Activated T-helper 1 cell treated with anti-CD3 and anti-CD28 coated beads, Interleukin-12 subunit alpha, Interleukin-12 subunit beta, Interleukin-2, Interleukin-4 antibody, amounts not matched to agents 30 ng/mL and 10 ng/mL and 1 ng/mL, durations not matched to agents 14 hours and 24 hours and 36 hours (primary cell): ENCODE measurements at regions not wholly inside any gene's neighbourhood (a gene's known extent, or its start where the extent isn't known, plus 50 kb on each side); places are given as distances from the start of the nearest gene placed in this dataset.

ENCODE experiments used
- DNase-seq: peaks from one replicate; pipeline ENCODE4 v3.0.0; 2021; ENCODE audit warnings: low spot score
- H3K27ac Mint-ChIP-seq: one replicate; pipeline ENCODE4 v1.8.0; 2021; ENCODE audit warnings: mild to moderate bottlenecking, mixed read lengths
- H3K27me3 Mint-ChIP-seq: one replicate; pipeline ENCODE4 v1.8.0; 2022; ENCODE audit warnings: mild to moderate bottlenecking, moderate library complexity, mixed read lengths; ENCODE audit not compliant: insufficient read depth
- H3K36me3 Mint-ChIP-seq: one replicate; pipeline ENCODE4 v1.8.0; 2021; ENCODE audit warnings: low read depth, mixed read lengths
- H3K4me1 Mint-ChIP-seq: one replicate; pipeline ENCODE4 v1.8.0; 2021; ENCODE audit warnings: low read depth, mixed read lengths
- H3K4me3 Mint-ChIP-seq: one replicate; pipeline ENCODE4 v1.8.0; 2021; ENCODE audit warnings: mild to moderate bottlenecking, moderate library complexity, mixed read lengths
- H3K9me3 Mint-ChIP-seq: one replicate; pipeline ENCODE4 v1.8.0; 2021; ENCODE audit warnings: mixed read lengths
- intact Hi-C: fragments of 100-400 bp; cut with micrococcal nuclease; formaldehyde crosslinking; loops from one replicate; pipeline ENCODE4 v1.15.1; 2024

DNA sequence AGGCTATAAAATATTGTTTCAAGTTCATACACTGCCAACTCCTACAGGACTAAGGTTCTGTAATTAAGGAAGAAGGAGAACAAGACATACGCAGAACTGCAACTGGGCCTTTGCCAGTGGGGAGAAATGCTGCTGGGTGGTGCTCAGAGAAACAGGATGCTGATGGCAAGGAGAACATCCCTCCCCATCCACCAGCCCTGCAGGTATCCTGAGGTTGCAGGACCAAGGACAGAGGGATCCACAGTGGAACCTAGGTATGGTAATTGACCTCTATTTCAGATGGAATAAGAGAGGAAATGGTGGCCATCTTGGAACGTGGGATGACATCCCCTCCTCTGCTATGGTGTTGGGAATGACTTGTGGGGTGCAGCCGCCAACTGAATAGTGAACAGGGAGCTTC, 206.3 kb upstream of the S1PR3 start:
- Mint-ChIP-seq H3K27me3 (peaks cover 3% of the 10 kb centered on the region), H3K9me3 (no peaks in the 10 kb centered on the region), H3K36me3 (no peaks in the 10 kb centered on the region), H3K4me3 (no peak overlapping the region), H3K27ac (no peak overlapping the region), H3K4me1 (no peaks in the 10 kb centered on the region)
- DNase-seq = no peak
- intact Hi-C loops = no loop called here

DNA sequence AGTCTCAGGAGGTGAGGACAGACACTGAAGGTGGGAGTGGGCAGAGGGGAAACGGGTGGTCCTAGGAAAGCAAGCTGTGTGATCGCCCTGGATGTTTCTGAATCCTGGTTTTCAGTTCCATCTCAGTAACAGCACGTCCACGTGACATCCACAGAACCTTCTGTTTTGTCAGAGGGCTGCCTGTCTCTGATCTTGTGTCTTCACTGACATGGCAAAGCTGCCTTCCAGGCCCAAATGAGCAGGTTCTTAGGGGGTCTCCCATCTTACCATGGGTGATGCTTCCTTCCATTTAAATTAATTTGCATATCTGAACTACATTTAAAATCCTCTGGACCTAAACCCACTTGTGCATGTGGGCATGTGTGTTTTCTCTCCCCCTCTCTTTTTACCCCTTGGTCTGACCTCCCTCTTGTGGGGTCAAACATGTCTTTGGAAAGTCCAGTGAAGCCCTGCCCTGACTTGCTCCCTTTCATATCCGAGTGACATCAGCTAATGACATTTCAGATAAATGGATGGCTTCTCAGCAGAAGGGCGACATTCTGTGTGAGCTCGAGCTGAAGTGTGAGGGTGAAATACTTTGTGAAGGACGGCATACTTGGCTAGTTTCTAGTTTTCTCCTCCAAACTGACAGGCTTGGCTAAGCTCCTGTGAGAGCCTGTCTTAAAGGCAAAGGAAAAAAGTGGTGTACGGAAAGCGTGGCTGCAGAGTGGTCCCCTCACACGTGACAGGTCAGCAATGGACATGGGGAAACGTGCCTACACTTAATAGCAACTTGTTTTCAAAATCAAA, 204.8 kb upstream of the S1PR3 start:
- Mint-ChIP-seq H3K9me3 (no peaks in the 10 kb centered on the region), H3K27me3 (no peaks in the 10 kb centered on the region), H3K27ac (no peak overlapping the region), H3K36me3 (no peaks in the 10 kb centered on the region), H3K4me3 (no peak overlapping the region), H3K4me1 (no peaks in the 10 kb centered on the region)
- no peak for DNase-seq
- intact Hi-C loops = no loop called here

DNA sequence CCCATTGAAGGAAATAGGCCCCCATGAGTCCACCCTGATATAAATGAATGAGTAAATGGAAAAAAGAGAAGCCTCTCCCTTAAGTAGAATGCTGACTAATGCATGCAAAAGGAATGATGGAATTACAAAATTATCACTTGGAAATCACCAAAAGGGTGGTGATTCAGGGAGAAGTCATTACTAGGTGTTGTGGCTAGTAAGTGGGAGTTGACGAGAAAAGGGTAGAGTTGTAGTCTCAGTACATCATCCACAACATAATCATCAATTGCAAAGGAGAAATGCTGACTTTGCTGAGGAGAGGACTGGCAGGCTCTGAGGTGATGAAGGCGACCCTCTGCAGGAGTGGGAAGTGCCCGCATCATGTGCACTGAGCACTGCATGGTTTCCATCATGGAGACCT, 201.5 kb upstream of the S1PR3 start:
- intact Hi-C loops = no loop called here
- Mint-ChIP-seq H3K27me3 (no peaks in the 10 kb centered on the region), H3K4me1 (no peaks in the 10 kb centered on the region), H3K36me3 (no peaks in the 10 kb centered on the region), H3K9me3 (no peaks in the 10 kb centered on the region), H3K27ac (no peak overlapping the region), H3K4me3 (no peak overlapping the region)
- no peak for DNase-seq

DNA sequence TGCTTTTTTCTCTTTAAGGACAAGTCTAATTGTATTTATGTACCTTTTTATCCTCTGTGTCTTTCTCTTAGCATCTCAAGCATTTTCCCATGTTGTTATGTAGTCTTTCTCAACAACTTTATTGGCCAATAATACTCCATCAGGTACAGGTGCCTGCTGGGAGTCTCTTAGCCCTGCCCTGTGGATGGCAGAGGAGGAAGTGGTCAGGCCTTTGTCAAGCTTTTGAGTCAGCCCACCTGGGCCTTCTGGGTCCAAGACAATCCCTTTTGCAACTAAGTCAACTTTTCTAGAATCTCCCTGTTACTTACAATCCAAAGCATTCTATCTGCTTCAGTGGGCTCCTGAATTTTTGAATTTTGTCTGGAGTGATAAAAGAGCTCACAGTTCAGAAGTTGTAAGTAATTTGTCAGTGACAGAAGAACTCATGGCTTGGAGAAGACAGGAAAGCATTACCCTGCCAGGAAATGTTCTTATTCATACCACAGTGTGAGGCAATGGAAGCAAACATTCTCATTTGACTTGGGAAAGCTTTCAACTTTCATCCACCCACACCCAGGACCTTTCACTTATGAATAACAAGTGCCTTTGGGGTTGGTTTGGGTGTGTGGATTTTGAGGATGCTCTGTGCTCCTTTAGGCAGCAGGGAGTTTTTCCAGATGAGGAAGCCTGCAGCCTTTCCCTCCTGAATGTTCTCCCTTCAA, 200.0 kb upstream of the S1PR3 start:
- Mint-ChIP-seq H3K4me3 (no peak overlapping the region), H3K27me3 (no peaks in the 10 kb centered on the region), H3K36me3 (no peaks in the 10 kb centered on the region), H3K27ac (no peak overlapping the region), H3K4me1 (no peaks in the 10 kb centered on the region), H3K9me3 (no peaks in the 10 kb centered on the region)
- no peak for DNase-seq
- intact Hi-C loops = no loop called here

DNA sequence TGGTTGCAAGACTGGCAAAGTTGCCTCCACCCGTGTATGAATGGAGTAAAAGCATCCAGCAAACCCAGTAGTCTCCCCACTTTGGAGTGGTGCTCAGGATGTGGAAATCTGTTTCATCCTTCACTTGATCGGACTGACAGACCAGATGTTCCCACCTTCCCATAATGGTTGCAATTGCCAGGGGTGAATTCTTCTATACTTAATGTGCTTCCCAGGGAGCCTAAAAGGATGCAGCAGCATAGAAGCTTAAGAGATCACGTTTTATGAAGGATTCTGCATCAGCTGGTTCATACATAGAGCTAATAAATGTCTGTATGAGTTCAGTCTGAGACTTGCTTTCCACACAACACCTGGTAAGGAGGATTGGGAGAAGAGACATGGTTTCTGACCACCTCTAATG, 198.8 kb upstream of the S1PR3 start:
- H3K4me3 Mint-ChIP-seq = no peak overlapping the region
- H3K36me3 Mint-ChIP-seq = no peaks in the 10 kb centered on the region
- H3K27ac Mint-ChIP-seq = no peak overlapping the region
- no peaks in the 10 kb centered on the region for H3K4me1 Mint-ChIP-seq
- no peak for DNase-seq
- intact Hi-C loops = no loop called here
- H3K27me3 Mint-ChIP-seq = no peaks in the 10 kb centered on the region
- H3K9me3 Mint-ChIP-seq = peaks cover 6% of the 10 kb centered on the region

DNA sequence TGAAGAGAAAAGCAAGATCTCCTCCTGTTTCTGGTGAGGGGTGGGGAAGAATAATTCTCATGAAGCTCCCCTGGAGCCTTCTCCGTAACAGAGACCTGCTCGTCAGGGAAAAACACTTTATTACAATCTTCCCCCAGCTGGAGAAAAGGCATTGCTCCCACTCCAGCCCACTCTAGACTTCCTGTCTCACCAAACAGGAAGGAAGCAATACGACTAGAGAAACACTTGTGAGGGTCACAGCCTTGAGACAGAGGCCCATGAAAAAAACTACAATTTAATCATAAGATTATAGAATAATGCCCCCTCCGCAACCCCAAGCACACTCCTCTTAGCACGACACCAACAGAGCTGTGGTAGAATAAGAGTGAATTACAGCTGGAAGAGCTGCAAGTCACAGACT, 197.2 kb upstream of the S1PR3 start:
- H3K27me3 Mint-ChIP-seq = no peaks in the 10 kb centered on the region
- intact Hi-C loops = no loop called here

DNA sequence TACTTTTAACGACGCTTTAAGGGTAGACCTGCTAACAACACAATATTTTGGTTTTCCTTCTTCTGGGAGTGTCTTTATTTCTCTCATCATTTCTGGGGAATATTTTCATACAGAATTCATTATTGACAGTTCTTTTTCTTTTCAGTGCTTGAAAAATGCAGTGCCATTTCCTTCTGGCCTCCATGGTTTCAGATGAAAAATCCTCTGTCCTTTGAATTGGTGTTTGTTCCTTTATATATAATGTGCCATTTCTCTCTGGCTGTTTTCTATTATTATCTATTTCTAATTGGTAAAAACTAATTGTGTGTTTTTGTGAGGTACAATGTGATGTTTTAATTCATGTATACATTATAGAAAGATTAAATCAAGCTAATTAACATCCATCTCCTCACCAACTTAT, 194.3 kb upstream of the S1PR3 start:
- intact Hi-C loops = no loop called here
- Mint-ChIP-seq H3K27me3 (peaks cover 8% of the 10 kb centered on the region), H3K9me3 (peaks cover 6% of the 10 kb centered on the region), H3K36me3 (no peaks in the 10 kb centered on the region), H3K27ac (no peak overlapping the region), H3K4me3 (no peak overlapping the region), H3K4me1 (no peaks in the 10 kb centered on the region)
- DNase-seq = no peak

More for the DNA sequence above, 197.2 kb upstream of the S1PR3 start:
- peaks cover 6% of the 10 kb centered on the region for H3K9me3 Mint-ChIP-seq
- no peaks in the 10 kb centered on the region for H3K36me3 Mint-ChIP-seq
- H3K27ac Mint-ChIP-seq = no peak overlapping the region
- no peaks in the 10 kb centered on the region for H3K4me1 Mint-ChIP-seq
- no peak overlapping the region for H3K4me3 Mint-ChIP-seq
- DNase-seq = no peak

DNA sequence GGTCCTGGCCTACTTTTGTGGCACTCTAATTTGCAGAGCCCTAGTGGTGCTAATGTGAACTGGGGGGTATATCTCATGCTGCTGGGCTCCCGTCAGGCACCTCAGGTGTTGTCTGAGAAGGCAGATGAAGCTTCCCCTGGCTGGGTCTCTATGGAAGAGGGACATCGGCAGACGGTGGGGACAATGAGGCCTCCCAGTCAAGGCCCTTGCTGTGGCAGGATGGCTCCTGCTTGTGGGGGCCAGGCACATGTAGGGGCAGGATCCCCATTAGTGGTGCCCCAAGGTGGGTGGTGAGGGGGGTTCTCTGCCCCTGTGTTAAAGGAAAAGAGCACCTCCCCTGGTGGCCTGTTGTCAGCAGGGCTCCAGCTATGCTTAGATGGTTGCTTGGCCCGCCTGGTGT, 192.8 kb upstream of the S1PR3 start:
- Mint-ChIP-seq H3K4me1 (no peaks in the 10 kb centered on the region), H3K36me3 (no peaks in the 10 kb centered on the region), H3K4me3 (no peak overlapping the region), H3K9me3 (peaks cover 6% of the 10 kb centered on the region), H3K27ac (no peak overlapping the region), H3K27me3 (peaks cover 11% of the 10 kb centered on the region)
- DNase-seq = no peak
- intact Hi-C loops = no loop called here

DNA sequence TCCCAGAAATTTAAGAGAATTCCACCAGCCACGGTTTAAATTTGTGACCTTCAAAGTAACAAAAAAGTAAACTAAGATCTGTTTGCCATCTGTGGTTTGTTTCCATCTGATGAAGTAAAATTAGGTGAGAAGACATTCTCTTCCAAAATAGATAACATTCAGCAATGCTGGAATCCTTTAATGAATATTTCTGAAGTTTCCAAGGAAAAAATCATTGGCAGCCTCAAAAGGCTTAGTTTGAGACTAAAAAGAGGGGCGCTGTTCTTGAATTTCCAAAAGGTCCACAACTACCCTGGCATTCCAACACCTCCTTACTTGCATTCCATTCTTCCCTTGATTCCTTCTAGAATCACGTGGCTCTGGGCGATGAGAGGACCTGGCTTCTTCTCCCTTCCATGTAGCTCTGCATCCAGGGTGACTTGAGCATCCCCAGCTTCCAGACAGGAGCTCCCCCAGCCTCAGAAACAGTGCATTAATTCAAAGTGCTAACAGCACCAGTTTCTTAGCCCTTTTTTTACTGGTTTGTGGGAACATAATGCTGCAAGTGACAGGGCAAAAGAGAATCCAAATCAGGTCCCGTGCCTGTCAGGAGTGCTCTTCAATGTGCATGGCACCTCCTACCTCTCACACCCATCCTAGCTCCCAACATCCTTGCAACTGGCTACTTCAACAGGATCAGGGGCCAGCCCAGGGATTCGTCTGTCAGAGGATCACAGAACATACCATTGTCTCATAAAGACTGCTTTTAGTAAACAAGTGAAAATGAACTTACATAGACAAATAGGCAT, 191.5 kb upstream of the S1PR3 start:
- no peaks in the 10 kb centered on the region for H3K36me3 Mint-ChIP-seq
- no peak for DNase-seq
- intact Hi-C loops = no loop called here
- H3K27ac Mint-ChIP-seq = no peak overlapping the region
- H3K4me1 Mint-ChIP-seq = no peaks in the 10 kb centered on the region
- peaks cover 6% of the 10 kb centered on the region for H3K9me3 Mint-ChIP-seq
- H3K4me3 Mint-ChIP-seq = no peak overlapping the region
- H3K27me3 Mint-ChIP-seq = peaks cover 11% of the 10 kb centered on the region

DNA sequence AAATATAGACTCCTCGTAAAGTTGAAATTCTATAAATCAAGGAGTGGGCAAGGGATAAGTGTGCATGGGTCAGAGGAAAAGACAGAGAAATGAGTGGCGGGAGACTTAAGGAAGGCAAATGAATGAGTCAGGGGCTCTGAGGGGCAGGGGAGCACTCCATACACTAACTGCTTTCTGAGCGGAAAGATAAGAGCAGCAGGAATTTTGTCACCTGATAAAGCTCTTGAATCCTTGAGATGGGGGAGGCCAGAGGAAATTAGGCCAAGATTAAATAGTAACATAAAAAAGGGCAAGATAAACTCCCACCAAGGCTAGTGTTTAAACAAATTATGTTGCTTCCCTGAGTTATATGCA, 191.0 kb upstream of the S1PR3 start:
- H3K27me3 Mint-ChIP-seq = peaks cover 11% of the 10 kb centered on the region
- intact Hi-C loops = no loop called here
- H3K4me3 Mint-ChIP-seq = no peak overlapping the region
- H3K27ac Mint-ChIP-seq = no peak overlapping the region
- DNase-seq = no peak
- H3K4me1 Mint-ChIP-seq = no peaks in the 10 kb centered on the region
- peaks cover 6% of the 10 kb centered on the region for H3K9me3 Mint-ChIP-seq
- H3K36me3 Mint-ChIP-seq = no peaks in the 10 kb centered on the region

DNA sequence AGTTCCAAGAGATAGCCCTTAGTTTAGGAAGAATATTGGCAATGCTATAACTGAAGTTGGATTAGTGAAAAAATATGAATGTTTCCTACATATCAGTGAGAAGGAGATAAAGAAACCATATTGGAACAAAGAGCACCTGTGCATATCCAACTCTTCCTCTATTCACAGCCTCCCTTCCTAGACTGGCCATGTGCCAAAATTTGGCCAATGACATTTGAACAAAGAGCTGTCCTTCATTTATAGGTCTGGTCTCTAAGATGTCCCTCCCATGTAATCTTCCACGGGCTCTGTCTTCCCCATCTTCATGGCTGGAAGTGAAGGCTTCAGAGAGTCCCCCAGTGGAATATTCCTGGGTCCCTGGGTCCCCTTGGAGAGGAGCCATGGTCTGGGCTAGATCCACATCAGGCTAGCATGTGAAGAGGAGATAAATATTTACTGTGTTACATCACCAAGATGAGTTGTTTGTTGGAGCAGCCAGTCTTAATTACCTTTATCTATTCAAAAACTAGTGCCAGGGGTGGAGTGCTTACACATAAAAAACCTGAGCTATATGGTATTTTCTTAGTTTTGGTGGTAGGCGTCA, 190.0 kb upstream of the S1PR3 start:
- DNase-seq = no peak
- intact Hi-C loops = no loop called here
- peaks cover 6% of the 10 kb centered on the region for H3K9me3 Mint-ChIP-seq
- H3K4me1 Mint-ChIP-seq = no peaks in the 10 kb centered on the region
- H3K27ac Mint-ChIP-seq = no peak overlapping the region
- H3K4me3 Mint-ChIP-seq = no peak overlapping the region
- peaks cover 11% of the 10 kb centered on the region for H3K27me3 Mint-ChIP-seq
- H3K36me3 Mint-ChIP-seq = no peaks in the 10 kb centered on the region

DNA sequence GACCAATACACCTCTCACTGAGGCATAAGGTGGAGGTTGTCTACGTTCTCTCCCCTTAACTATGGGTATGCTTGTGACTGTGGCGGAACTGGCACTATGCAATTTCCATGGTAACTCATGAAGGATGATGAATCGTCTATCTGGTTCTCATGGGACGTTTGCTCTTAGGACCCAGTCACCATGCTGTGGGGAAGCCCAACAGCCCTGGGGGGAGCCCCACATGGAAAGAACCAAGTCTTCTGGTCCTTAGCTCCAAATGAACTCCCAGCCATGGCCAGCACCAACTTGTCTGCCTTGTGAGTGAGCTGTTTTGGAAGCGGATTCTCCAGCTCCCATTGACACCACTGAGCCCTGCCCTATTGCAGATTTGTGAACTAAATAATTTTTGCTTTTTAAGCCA, 188.7 kb upstream of the S1PR3 start:
- Mint-ChIP-seq H3K4me3 (no peak overlapping the region), H3K9me3 (no peaks in the 10 kb centered on the region), H3K27me3 (peaks cover 13% of the 10 kb centered on the region), H3K4me1 (no peaks in the 10 kb centered on the region), H3K27ac (no peak overlapping the region), H3K36me3 (no peaks in the 10 kb centered on the region)
- no peak for DNase-seq
- intact Hi-C loops = no loop called here
